Neural progenitor cell (in vitro differentiated cells): ENCODE measurements at regions not wholly inside any gene's neighbourhood (a gene's known extent, or its start where the extent isn't known, plus 50 kb on each side); places are given as distances from the start of the nearest gene placed in this dataset.

ENCODE experiments used
- CTCF ChIP-seq: fragments of 200-600 bp; sonication (generic); IDR thresholded peaks from 2 replicates; pipeline ENCODE4 v1.5.1; 2017; ENCODE audit warnings: antibody characterized with exemption, mild to moderate bottlenecking
- EZH2 ChIP-seq: fragments of 200-600 bp; sonication (generic); IDR thresholded peaks from 2 replicates; pipeline ENCODE4 v1.6.1; 2017; ENCODE audit warnings: antibody characterized with exemption, mild to moderate bottlenecking, moderate library complexity

GRCh38 chr15:31516874-31517273 lies 190.2 kb downstream of the KLF13 start:
- TF ChIP-seq CTCF (no peak), EZH2 (no peak)
